Breast epithelium (tissue), 4 donors: ENCODE measurements at regions not wholly inside any gene's neighbourhood (a gene's known extent, or its start where the extent isn't known, plus 50 kb on each side); places are given as distances from the start of the nearest gene placed in this dataset.
A peak's percentile ranks its signal among the peaks of the same experiment; 100 is the strongest.
"Not testable (repeated sequence)": the region's sequence is repeated elsewhere in the genome, so short reads cannot be mapped to it uniquely, and the experiment has no call there.

Experiments
- DNase-seq, 2 donors: peaks; one replicate each; pipeline ENCODE4 v3.0.0-alpha.2; 2019; ENCODE audit warnings: low spot score in 2 of 2
- H3K27ac ChIP-seq, 2 donors: fragments of 200-600 bp; sonication (generic) in 1 of 2; one replicate each; pipeline ENCODE4 v1.5.1; 2016 to 2019; ENCODE audit warnings: mild to moderate bottlenecking in 1 of 2
- H3K27me3 ChIP-seq, 2 donors: fragments of 200-600 bp; sonication (generic) in 1 of 2; one replicate each; pipeline versions ENCODE4 v1.5.1 to v1.6.0; 2017 to 2019; ENCODE audit warnings: control low read depth in 1 of 2, mild to moderate bottlenecking in 1 of 2
- H3K36me3 ChIP-seq: fragments of 200-600 bp; one replicate; pipeline ENCODE4 v1.5.1; 2019
- H3K4me1 ChIP-seq, 2 donors: fragments of 200-600 bp; sonication (generic); one replicate each; pipeline ENCODE4 v1.5.1; 2016 to 2019; ENCODE audit warnings: control low read depth in 1 of 2
- H3K4me3 ChIP-seq, 3 donors: fragments of 200-600 bp; sonication (generic); 1 replicate in 2 of 3; 2 replicates in 1 of 3; pipeline ENCODE4 v1.5.1; 2016 to 2019; ENCODE audit warnings: mild to moderate bottlenecking in 3 of 3, moderate library complexity in 2 of 3
- H3K9me3 ChIP-seq, 2 donors: fragments of 200-600 bp; sonication (generic) in 1 of 2; one replicate each; pipeline ENCODE4 v1.5.1; 2016 to 2019; ENCODE audit warnings: control low read depth in 1 of 2
- POLR2A ChIP-seq: fragments of 450-650 bp; IDR thresholded peaks from one replicate; pipeline ENCODE4 v1.6.1; 2016; ENCODE audit warnings: antibody characterized with exemption, mild to moderate bottlenecking, moderate library complexity
- POLR2AphosphoS5 ChIP-seq, 3 donors: sonication (generic); formaldehyde crosslinking; IDR thresholded peaks; one replicate each; pipeline ENCODE4 v1.6.1; 2017; ENCODE audit warnings: antibody characterized with exemption in 3 of 3
- intact Hi-C: fragments of 100-400 bp; cut with DNase I; formaldehyde crosslinking; loops from one replicate; pipeline ENCODE4 v1.15.1; 2023; ENCODE audit warnings: low total_unique reads
- TF ChIP-seq, protein P1 (sequence below), 3 donors: fragments of 450-650 bp; IDR thresholded peaks; one replicate each; pipeline ENCODE4 v1.5.1; 2016 to 2017; ENCODE audit warnings: antibody characterized with exemption in 3 of 3, mild to moderate bottlenecking in 3 of 3, moderate library complexity in 3 of 3

DNA sequence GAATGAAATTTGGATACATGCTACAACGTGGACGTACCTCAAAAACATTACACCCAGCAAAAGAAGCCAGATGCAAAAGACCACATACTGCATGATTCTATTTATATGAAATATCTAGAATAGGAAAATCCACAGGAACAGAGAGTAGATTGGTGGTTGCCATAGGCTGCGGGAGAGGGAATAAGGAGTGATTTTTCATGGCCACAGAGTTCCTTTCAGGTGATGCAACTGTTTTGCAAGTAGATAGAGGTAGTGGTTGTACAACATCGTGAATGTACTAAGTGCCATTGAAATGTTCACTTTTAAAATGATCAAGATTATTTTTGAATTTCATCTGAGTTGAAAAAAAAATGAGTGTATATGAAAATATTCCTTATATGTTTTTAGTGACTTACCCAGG, 115.3 kb upstream of the RUNX1 start:
- intact Hi-C loops: no loop called here

DNA sequence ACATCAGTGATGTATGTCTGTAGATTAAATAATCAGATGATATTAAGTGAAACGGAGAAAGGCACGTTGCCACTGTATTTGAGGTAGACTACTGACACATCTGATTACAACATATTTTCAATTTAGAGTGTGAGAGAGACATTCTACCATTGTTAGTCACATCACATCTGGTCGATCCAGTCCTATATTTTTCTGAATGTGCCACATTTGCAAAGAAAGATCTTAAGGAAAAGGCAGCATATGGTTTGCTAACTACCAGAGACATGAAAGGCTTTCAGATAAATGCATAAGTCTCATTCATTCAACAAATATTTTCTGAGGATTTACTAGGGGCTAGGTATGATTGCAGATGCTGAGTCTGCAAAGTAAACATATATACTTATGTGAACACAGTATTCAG, 114.3 kb upstream of the RUNX1 start:
- H3K9me3 ChIP-seq: no peaks in the 10 kb centered on the region
- H3K4me3 ChIP-seq: no peak overlapping the region
- no peak for DNase-seq
- H3K36me3 ChIP-seq: no peaks in the 10 kb centered on the region
- no peaks in the 10 kb centered on the region for H3K27me3 ChIP-seq
- H3K4me1 ChIP-seq: no peaks in the 10 kb centered on the region
- no peak overlapping the region for H3K27ac ChIP-seq
- TF ChIP-seq, protein P1, sequence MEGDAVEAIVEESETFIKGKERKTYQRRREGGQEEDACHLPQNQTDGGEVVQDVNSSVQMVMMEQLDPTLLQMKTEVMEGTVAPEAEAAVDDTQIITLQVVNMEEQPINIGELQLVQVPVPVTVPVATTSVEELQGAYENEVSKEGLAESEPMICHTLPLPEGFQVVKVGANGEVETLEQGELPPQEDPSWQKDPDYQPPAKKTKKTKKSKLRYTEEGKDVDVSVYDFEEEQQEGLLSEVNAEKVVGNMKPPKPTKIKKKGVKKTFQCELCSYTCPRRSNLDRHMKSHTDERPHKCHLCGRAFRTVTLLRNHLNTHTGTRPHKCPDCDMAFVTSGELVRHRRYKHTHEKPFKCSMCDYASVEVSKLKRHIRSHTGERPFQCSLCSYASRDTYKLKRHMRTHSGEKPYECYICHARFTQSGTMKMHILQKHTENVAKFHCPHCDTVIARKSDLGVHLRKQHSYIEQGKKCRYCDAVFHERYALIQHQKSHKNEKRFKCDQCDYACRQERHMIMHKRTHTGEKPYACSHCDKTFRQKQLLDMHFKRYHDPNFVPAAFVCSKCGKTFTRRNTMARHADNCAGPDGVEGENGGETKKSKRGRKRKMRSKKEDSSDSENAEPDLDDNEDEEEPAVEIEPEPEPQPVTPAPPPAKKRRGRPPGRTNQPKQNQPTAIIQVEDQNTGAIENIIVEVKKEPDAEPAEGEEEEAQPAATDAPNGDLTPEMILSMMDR (IDR thresholded peaks at IDR 0.05): no peak
- TF ChIP-seq POLR2AphosphoS5 (IDR thresholded peaks at IDR 0.05) (no peak), POLR2A (no peak)
- intact Hi-C loops: no loop called here

More for the DNA sequence above, 115.3 kb upstream of the RUNX1 start:
- TF ChIP-seq POLR2A (no peak), POLR2AphosphoS5 (IDR thresholded peaks at IDR 0.05) (no peak)
- TF ChIP-seq, protein P1 (IDR thresholded peaks at IDR 0.05): no peak
- no peak overlapping the region for H3K4me3 ChIP-seq
- no peak for DNase-seq
- no peaks in the 10 kb centered on the region for H3K9me3 ChIP-seq
- no peaks in the 10 kb centered on the region for H3K36me3 ChIP-seq
- H3K27ac ChIP-seq: no peak overlapping the region
- no peaks in the 10 kb centered on the region for H3K27me3 ChIP-seq
- no peaks in the 10 kb centered on the region for H3K4me1 ChIP-seq

DNA sequence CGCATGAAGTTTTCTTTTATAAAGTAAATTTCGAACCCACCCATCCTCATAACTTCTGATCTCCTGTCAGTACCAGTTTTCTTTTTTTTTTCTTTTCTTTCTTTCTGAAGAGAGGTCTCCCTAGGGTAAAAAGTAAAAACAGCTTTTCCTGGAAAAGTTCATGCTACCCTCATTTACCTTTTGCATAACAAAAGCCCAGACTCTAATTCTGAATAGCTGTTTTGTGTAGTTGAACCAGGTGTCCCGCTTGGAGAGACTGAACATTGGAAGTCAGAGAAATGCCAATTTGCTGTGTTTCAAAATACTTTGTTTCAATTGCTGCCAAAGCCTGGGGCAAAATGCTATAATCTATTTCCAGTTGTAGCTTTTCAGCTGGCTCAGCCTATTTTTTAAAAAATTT, 113.7 kb upstream of the RUNX1 start:
- no peak for DNase-seq
- intact Hi-C loops: no loop called here
- TF ChIP-seq, protein P1 (IDR thresholded peaks at IDR 0.05): no peak
- no peak for TF ChIP-seq POLR2A
- TF ChIP-seq POLR2AphosphoS5 (IDR thresholded peaks at IDR 0.05): no peak
- Histone ChIP-seq H3K27me3 (no peaks in the 10 kb centered on the region), H3K9me3 (peaks cover 0 to under 1% of the 10 kb centered on the region in 2 donors), H3K36me3 (no peaks in the 10 kb centered on the region), H3K4me3 (no peak overlapping the region), H3K27ac (peak overlapping the region; percentile 49 to 56), H3K4me1 (no peaks in the 10 kb centered on the region)

DNA sequence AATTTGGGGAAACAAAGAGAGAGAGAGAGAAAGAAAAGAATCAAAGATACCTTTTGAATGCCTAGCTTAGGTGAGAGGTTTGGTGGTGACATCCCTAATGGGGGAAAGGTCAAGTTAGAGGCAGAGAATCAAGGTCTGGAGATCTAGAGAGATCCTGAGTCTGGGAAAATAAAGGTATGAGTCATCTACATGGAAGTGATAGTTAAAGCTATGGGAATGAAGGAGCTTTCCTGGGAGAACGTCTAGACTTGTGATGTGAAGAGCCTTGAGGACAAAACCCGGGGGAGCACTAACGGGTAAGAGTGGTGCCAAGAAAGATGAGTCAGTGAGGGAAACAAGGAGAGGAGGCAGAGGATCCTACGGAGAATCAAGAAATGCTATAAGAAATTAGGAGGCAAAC, 110.8 kb upstream of the RUNX1 start:
- no peak for DNase-seq
- intact Hi-C loops: no loop called here
- peaks cover 4 to 9% of the 10 kb centered on the region in 2 donors for H3K9me3 ChIP-seq
- TF ChIP-seq, protein P1 (IDR thresholded peaks at IDR 0.05): no peak
- no peak for TF ChIP-seq POLR2A
- no peak for TF ChIP-seq POLR2AphosphoS5 (IDR thresholded peaks at IDR 0.05)
- no peaks in the 10 kb centered on the region for H3K4me1 ChIP-seq
- H3K27me3 ChIP-seq: no peaks in the 10 kb centered on the region
- no peak overlapping the region for H3K4me3 ChIP-seq
- no peaks in the 10 kb centered on the region for H3K36me3 ChIP-seq
- H3K27ac ChIP-seq: no peak overlapping the region

DNA sequence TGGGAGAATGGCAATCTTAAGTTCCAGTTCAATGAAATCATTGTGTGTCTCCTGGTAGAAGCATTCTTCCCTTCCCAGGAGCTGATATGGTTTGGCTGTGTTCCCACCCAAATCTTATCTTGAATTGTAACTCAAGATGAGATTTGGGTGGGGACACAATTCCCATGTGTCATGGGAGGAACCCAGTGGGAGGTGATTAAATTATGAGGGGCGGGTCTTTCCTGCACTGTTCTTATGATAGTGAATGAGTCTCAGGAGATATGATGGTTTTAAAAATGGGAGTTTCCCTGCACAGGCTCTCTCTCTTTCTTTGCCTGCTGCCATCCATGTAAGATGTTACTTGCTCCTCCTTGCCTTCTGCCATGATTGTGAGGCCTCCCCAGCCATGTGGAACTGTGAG, 108.3 kb upstream of the RUNX1 start:
- H3K4me3 ChIP-seq, H3K4me1 ChIP-seq, H3K9me3 ChIP-seq, H3K27me3 ChIP-seq, H3K27ac ChIP-seq, intact Hi-C loops, DNase-seq, H3K36me3 ChIP-seq: not testable (repeated sequence)
